ENCODE measurements at regions not wholly inside any gene's neighbourhood (a gene's known extent, or its start where the extent isn't known, plus 50 kb on each side); places are given as distances from the start of the nearest gene placed in this dataset.

GRCh38 chr10:3931901-3932300 is 146.9 kb upstream of the KLF6 start:
- FAIRE-seq: no peak
- H3K9ac ChIP-seq (ENCODE audit: control insufficient read depth, extremely low read depth, insufficient read depth, low read length): no peak overlapping the region

GRCh38 chr10:3931224-3931623 is 146.2 kb upstream of the KLF6 start:
- dilution Hi-C loops (cut with MboI; ENCODE audit: extremely low pct_ligation_motif_present, low sequenced_read_pairs): no loop called here
- TF ChIP-seq EZH2 (IDR thresholded peaks at IDR 0.05; ENCODE audit: low read length) (no peak), CTCF (optimal IDR thresholded peaks at IDR 0.05 in 1 of 3, IDR thresholded peaks at IDR 0.05 in 1 of 3, conservative IDR thresholded peaks at IDR 0.05 in 1 of 3; ENCODE audit: extremely low read depth in 1 of 3, insufficient read depth in 2 of 3, low read length in 3 of 3) (no peak)
- no peak overlapping the region for H3K9ac ChIP-seq (ENCODE audit: control insufficient read depth, extremely low read depth, insufficient read depth, low read length)
- DNase-seq (ENCODE audit: low read depth, low spot score) (no peak), FAIRE-seq (no peak)
- H4K20me1 ChIP-seq (ENCODE audit: control insufficient read depth, extremely low read depth, insufficient read depth, low read length): no peaks in the 10 kb centered on the region
- no peak overlapping the region for H3K27ac ChIP-seq (ENCODE audit: control insufficient read depth, insufficient read depth, low read length)
- no peak overlapping the region for H2AFZ ChIP-seq (ENCODE audit: control insufficient read depth, low read length)
- H3K4me3 ChIP-seq (ENCODE audit: control insufficient read depth in 2 of 3, extremely low read depth in 1 of 3, insufficient read depth in 2 of 3, low read depth in 1 of 3, low read length in 3 of 3): no peak overlapping the region
- H3K36me3 ChIP-seq (ENCODE audit: control insufficient read depth in 2 of 2, extremely low read depth in 1 of 2, insufficient read depth in 2 of 2, low read length in 2 of 2): peaks cover 7 to 11% of the 10 kb centered on the region in 2 experiments
- no peak overlapping the region for H3K4me2 ChIP-seq (ENCODE audit: control insufficient read depth, extremely low read depth, insufficient read depth, low read depth, low read length)
- H3K4me1 ChIP-seq (ENCODE audit: control insufficient read depth, extremely low read depth, insufficient read depth, low read length): peaks cover 20% of the 10 kb centered on the region
- no peaks in the 10 kb centered on the region for H3K9me3 ChIP-seq (ENCODE audit: control insufficient read depth, low read depth, low read length)
- peaks cover 7% of the 10 kb centered on the region for H3K79me2 ChIP-seq (ENCODE audit: control insufficient read depth, insufficient read depth, low read length)
- H3K9me1 ChIP-seq (ENCODE audit: control insufficient read depth, extremely low read depth, insufficient read depth, low read length): no peaks in the 10 kb centered on the region
- no peaks in the 10 kb centered on the region for H3K27me3 ChIP-seq (ENCODE audit: control insufficient read depth, extremely low read depth, insufficient read depth, low read length)

More at GRCh38 chr10:3931901-3932300, 146.9 kb upstream of the KLF6 start:
- H2AFZ ChIP-seq (ENCODE audit: control insufficient read depth, low read length): no peak overlapping the region
- peaks cover 4 to 7% of the 10 kb centered on the region in 2 experiments for H3K36me3 ChIP-seq (ENCODE audit: control insufficient read depth in 2 of 2, extremely low read depth in 1 of 2, insufficient read depth in 2 of 2, low read length in 2 of 2)
- H3K4me3 ChIP-seq (ENCODE audit: control insufficient read depth in 2 of 3, extremely low read depth in 1 of 3, insufficient read depth in 2 of 3, low read depth in 1 of 3, low read length in 3 of 3): no peak overlapping the region
- no peaks in the 10 kb centered on the region for H4K20me1 ChIP-seq (ENCODE audit: control insufficient read depth, extremely low read depth, insufficient read depth, low read length)
- H3K27me3 ChIP-seq (ENCODE audit: control insufficient read depth, extremely low read depth, insufficient read depth, low read length): no peaks in the 10 kb centered on the region
- no peaks in the 10 kb centered on the region for H3K9me3 ChIP-seq (ENCODE audit: control insufficient read depth, low read depth, low read length)
- no peaks in the 10 kb centered on the region for H3K9me1 ChIP-seq (ENCODE audit: control insufficient read depth, extremely low read depth, insufficient read depth, low read length)
- no peak for DNase-seq (ENCODE audit: low read depth, low spot score)
- TF ChIP-seq CTCF (optimal IDR thresholded peaks at IDR 0.05 in 1 of 3, IDR thresholded peaks at IDR 0.05 in 1 of 3, conservative IDR thresholded peaks at IDR 0.05 in 1 of 3; ENCODE audit: extremely low read depth in 1 of 3, insufficient read depth in 2 of 3, low read length in 3 of 3) (no peak), EZH2 (IDR thresholded peaks at IDR 0.05; ENCODE audit: low read length) (no peak)
- H3K4me2 ChIP-seq (ENCODE audit: control insufficient read depth, extremely low read depth, insufficient read depth, low read depth, low read length): no peak overlapping the region
- H3K4me1 ChIP-seq (ENCODE audit: control insufficient read depth, extremely low read depth, insufficient read depth, low read length): peaks cover 20% of the 10 kb centered on the region
- peaks cover 2% of the 10 kb centered on the region for H3K79me2 ChIP-seq (ENCODE audit: control insufficient read depth, insufficient read depth, low read length)
- no peak overlapping the region for H3K27ac ChIP-seq (ENCODE audit: control insufficient read depth, insufficient read depth, low read length)
- dilution Hi-C loops (cut with MboI; ENCODE audit: extremely low pct_ligation_motif_present, low sequenced_read_pairs): no loop called here

All from keratinocyte (primary cell).